H1 (cell line): ENCODE measurements at regions not wholly inside any gene's neighbourhood (a gene's known extent, or its start where the extent isn't known, plus 50 kb on each side); places are given as distances from the start of the nearest gene placed in this dataset.

Source experiments
- CTBP2 ChIP-seq: IDR thresholded peaks from 2 replicates; pipeline ENCODE4 v1.7.0; 2011; ENCODE audit warnings: borderline replicate concordance, mild to moderate bottlenecking, moderate library complexity, mixed read lengths, low read length; ENCODE audit not compliant: insufficient read depth, insufficient read length
- NANOG ChIP-seq: IDR thresholded peaks from 2 replicates; pipeline ENCODE4 v1.6.1; 2011; ENCODE audit warnings: low read length, low read depth, mild to moderate bottlenecking, inconsistent platforms; ENCODE audit not compliant: insufficient read depth, poor library complexity, severe bottlenecking

DNA sequence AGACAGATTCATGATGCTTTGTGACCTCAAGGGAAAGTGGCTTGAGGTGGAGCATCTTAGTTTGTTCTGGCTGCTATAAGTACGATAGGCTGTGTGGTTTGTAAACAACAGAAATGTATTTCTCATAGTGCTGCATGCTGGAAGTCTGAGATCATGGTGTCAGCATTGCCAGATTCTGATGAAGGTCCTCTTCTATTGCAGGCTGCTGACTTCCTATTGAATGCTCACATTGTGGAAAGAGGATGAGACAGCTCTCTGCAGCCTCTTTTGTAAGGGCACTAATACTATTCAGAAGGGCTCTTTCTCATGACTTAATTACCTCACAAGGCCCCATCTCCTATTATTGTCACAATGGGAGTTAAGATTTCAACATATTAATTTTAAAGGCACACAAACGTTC, 1674.0 kb upstream of the PCDH7 start (continued):
- no peak for TF ChIP-seq NANOG
- TF ChIP-seq CTBP2, result no peak
